ENCODE measurements at regions not wholly inside any gene's neighbourhood (a gene's known extent, or its start where the extent isn't known, plus 50 kb on each side); places are given as distances from the start of the nearest gene placed in this dataset.
"Not testable (repeated sequence)": the region's sequence is repeated elsewhere in the genome, so short reads cannot be mapped to it uniquely, and the experiment has no call there.

GRCh38 chr2:193170981-193171380 lies 976.2 kb upstream of the TMEFF2 start:
- not testable (repeated sequence) for TF ChIP-seq CTCF (IDR thresholded peaks at IDR 0.05 in 4 of 5, conservative IDR thresholded peaks at IDR 0.05 in 1 of 5); POLR2A (IDR thresholded peaks at IDR 0.05)
